Glutamatergic neuron (in vitro differentiated cells): ENCODE measurements at regions not wholly inside any gene's neighbourhood (a gene's known extent, or its start where the extent isn't known, plus 50 kb on each side); places are given as distances from the start of the nearest gene placed in this dataset.

Experiments used
- DNase-seq: peaks from one replicate; pipeline ENCODE4 v3.0.0; 2022
- H3K27ac Mint-ChIP-seq: one replicate; pipeline ENCODE4 v1.8.0; 2020; ENCODE audit warnings: mild to moderate bottlenecking, mixed read lengths, inconsistent platforms; ENCODE audit not compliant: unreplicated experiment
- H3K27me3 Mint-ChIP-seq: one replicate; pipeline ENCODE4 v1.8.0; 2020; ENCODE audit warnings: mild to moderate bottlenecking, moderate library complexity, mixed read lengths, inconsistent platforms; ENCODE audit not compliant: unreplicated experiment
- H3K36me3 Mint-ChIP-seq: one replicate; pipeline ENCODE4 v1.8.0; 2020; ENCODE audit warnings: mild to moderate bottlenecking, mixed read lengths, inconsistent platforms; ENCODE audit not compliant: unreplicated experiment
- H3K4me1 Mint-ChIP-seq: one replicate; pipeline ENCODE4 v1.8.0; 2020; ENCODE audit warnings: mild to moderate bottlenecking, low read depth, mixed read lengths, inconsistent platforms; ENCODE audit not compliant: unreplicated experiment
- H3K4me3 Mint-ChIP-seq: one replicate; pipeline ENCODE4 v1.8.0; 2020; ENCODE audit warnings: mild to moderate bottlenecking, mixed read lengths, inconsistent platforms; ENCODE audit not compliant: unreplicated experiment
- H3K9me3 Mint-ChIP-seq: one replicate; pipeline ENCODE4 v1.8.0; 2020; ENCODE audit warnings: mild to moderate bottlenecking, moderate library complexity, mixed read lengths, inconsistent platforms; ENCODE audit not compliant: unreplicated experiment
- CTCF ChIP-seq: fragments of 200-600 bp; sonication (generic); IDR thresholded peaks from one replicate; pipeline ENCODE4 v1.5.0; 2021; ENCODE audit not compliant: partially characterized antibody, unreplicated experiment

- no peak for TF ChIP-seq CTCF
- DNase-seq: no peak
- H3K27me3 Mint-ChIP-seq: no peaks in the 10 kb centered on the region
- peaks cover 5% of the 10 kb centered on the region for H3K36me3 Mint-ChIP-seq
- peaks cover 2% of the 10 kb centered on the region for H3K4me1 Mint-ChIP-seq
- H3K9me3 Mint-ChIP-seq: peaks cover 2% of the 10 kb centered on the region
- H3K27ac Mint-ChIP-seq: no peak overlapping the region
- no peak overlapping the region for H3K4me3 Mint-ChIP-seq
These were observed 288.8 kb downstream of the HAPSTR1 start for GRCh38 chr16:9380221-9380620.

GRCh38 chr16:9381399-9381798 lies 290.0 kb downstream of the HAPSTR1 start:
- peaks cover 4% of the 10 kb centered on the region for H3K9me3 Mint-ChIP-seq
- H3K4me3 Mint-ChIP-seq: no peak overlapping the region
- H3K27ac Mint-ChIP-seq: no peak overlapping the region
- peaks cover 5% of the 10 kb centered on the region for H3K36me3 Mint-ChIP-seq
- no peaks in the 10 kb centered on the region for H3K27me3 Mint-ChIP-seq
- H3K4me1 Mint-ChIP-seq: peaks cover 2% of the 10 kb centered on the region
- no peak for DNase-seq
- TF ChIP-seq CTCF: no peak

- Mint-ChIP-seq H3K9me3 (peaks cover 4% of the 10 kb centered on the region), H3K4me3 (no peak overlapping the region), H3K4me1 (peaks cover 2% of the 10 kb centered on the region), H3K36me3 (peaks cover 5% of the 10 kb centered on the region), H3K27me3 (no peaks in the 10 kb centered on the region), H3K27ac (no peak overlapping the region)
- no peak for DNase-seq
- no peak for TF ChIP-seq CTCF
These were observed 290.5 kb downstream of the HAPSTR1 start for GRCh38 chr16:9381905-9382304.

- H3K9me3 Mint-ChIP-seq: peaks cover 11% of the 10 kb centered on the region
- no peaks in the 10 kb centered on the region for H3K27me3 Mint-ChIP-seq
- H3K4me3 Mint-ChIP-seq: no peak overlapping the region
These were observed 291.8 kb downstream of the HAPSTR1 start for GRCh38 chr16:9383281-9383680.

GRCh38 chr16:9384141-9384540 lies 292.7 kb downstream of the HAPSTR1 start:
- peaks cover 11% of the 10 kb centered on the region for H3K9me3 Mint-ChIP-seq
- peaks cover 2% of the 10 kb centered on the region for H3K4me1 Mint-ChIP-seq
- H3K27me3 Mint-ChIP-seq: no peaks in the 10 kb centered on the region
- H3K4me3 Mint-ChIP-seq: no peak overlapping the region
- H3K27ac Mint-ChIP-seq: peak overlapping the region; percentile 9
- H3K36me3 Mint-ChIP-seq: peaks cover 5% of the 10 kb centered on the region
- TF ChIP-seq CTCF: no peak
- DNase-seq: no peak

More at GRCh38 chr16:9383281-9383680, 291.8 kb downstream of the HAPSTR1 start:
- Mint-ChIP-seq H3K36me3 (peaks cover 5% of the 10 kb centered on the region), H3K4me1 (peaks cover 2% of the 10 kb centered on the region), H3K27ac (no peak overlapping the region)
- no peak for TF ChIP-seq CTCF
- DNase-seq: no peak
